ENCODE measurements at regions not wholly inside any gene's neighbourhood (a gene's known extent, or its start where the extent isn't known, plus 50 kb on each side); places are given as distances from the start of the nearest gene placed in this dataset.

GRCh38 chr18:2310886-2311285, 260.4 kb downstream of the METTL4 start:
- CTCF ChIA-PET: no interaction called here
- POLR2A ChIA-PET: no interaction called here
- peaks cover 6% of the 10 kb centered on the region for H3K27me3 Mint-ChIP-seq (ENCODE audit: low read depth)
- H3K36me3 Mint-ChIP-seq (ENCODE audit: low read depth): no peaks in the 10 kb centered on the region
- no peaks in the 10 kb centered on the region for H3K4me1 Mint-ChIP-seq (ENCODE audit: low read depth)
- DNase-seq (no peak), ATAC-seq (no peak)
- no peak overlapping the region for H3K4me3 Mint-ChIP-seq
- no peak overlapping the region for H3K27ac Mint-ChIP-seq
- H3K9me3 Mint-ChIP-seq (ENCODE audit: insufficient read depth): no peaks in the 10 kb centered on the region

- CTCF ChIA-PET: no interaction called here
- Mint-ChIP-seq H3K36me3 (ENCODE audit: low read depth) (no peaks in the 10 kb centered on the region), H3K27me3 (ENCODE audit: low read depth) (peaks cover 4% of the 10 kb centered on the region), H3K27ac (no peak overlapping the region), H3K4me3 (no peak overlapping the region), H3K9me3 (ENCODE audit: insufficient read depth) (no peaks in the 10 kb centered on the region), H3K4me1 (ENCODE audit: low read depth) (no peaks in the 10 kb centered on the region)
- no peak for ATAC-seq
- POLR2A ChIA-PET: no interaction called here
- no peak for DNase-seq
These were observed 258.9 kb downstream of the METTL4 start for GRCh38 chr18:2312440-2312839.

- POLR2A ChIA-PET: no interaction called here
- Mint-ChIP-seq H3K36me3 (ENCODE audit: low read depth) (no peaks in the 10 kb centered on the region), H3K4me1 (ENCODE audit: low read depth) (no peaks in the 10 kb centered on the region), H3K27me3 (ENCODE audit: low read depth) (peaks cover 4% of the 10 kb centered on the region), H3K27ac (no peak overlapping the region), H3K4me3 (no peak overlapping the region), H3K9me3 (ENCODE audit: insufficient read depth) (no peaks in the 10 kb centered on the region)
- CTCF ChIA-PET: interaction anchor here (0.6 kb wide), 1 partner anchor 10 kb away, joined by 3 read pairs; no protein-coding TSS in a partner anchor
- no peak for DNase-seq
- no peak for ATAC-seq
These were observed 258.0 kb downstream of the METTL4 start for GRCh38 chr18:2313332-2313731.

- H3K27me3 Mint-ChIP-seq (ENCODE audit: low read depth): peaks cover 6% of the 10 kb centered on the region
- POLR2A ChIA-PET: no interaction called here
- no peak overlapping the region for H3K27ac Mint-ChIP-seq
- no peak overlapping the region for H3K4me3 Mint-ChIP-seq
- H3K36me3 Mint-ChIP-seq (ENCODE audit: low read depth): no peaks in the 10 kb centered on the region
- H3K9me3 Mint-ChIP-seq (ENCODE audit: insufficient read depth): no peaks in the 10 kb centered on the region
- no peaks in the 10 kb centered on the region for H3K4me1 Mint-ChIP-seq (ENCODE audit: low read depth)
- ATAC-seq: no peak
- CTCF ChIA-PET: no interaction called here
- no peak for DNase-seq
These were observed 255.1 kb downstream of the METTL4 start for GRCh38 chr18:2316082-2316750.

- no peaks in the 10 kb centered on the region for H3K4me1 Mint-ChIP-seq (ENCODE audit: low read depth)
- CTCF ChIA-PET: no interaction called here
- no peak overlapping the region for H3K4me3 Mint-ChIP-seq
- H3K27ac Mint-ChIP-seq: no peak overlapping the region
- H3K27me3 Mint-ChIP-seq (ENCODE audit: low read depth): peaks cover 8% of the 10 kb centered on the region
- H3K9me3 Mint-ChIP-seq (ENCODE audit: insufficient read depth): no peaks in the 10 kb centered on the region
- ATAC-seq (no peak), DNase-seq (no peak)
- no peaks in the 10 kb centered on the region for H3K36me3 Mint-ChIP-seq (ENCODE audit: low read depth)
- POLR2A ChIA-PET: no interaction called here
These were observed 254.3 kb downstream of the METTL4 start for GRCh38 chr18:2316751-2317696.

- DNase-seq (no peak), ATAC-seq (no peak)
- Mint-ChIP-seq H3K4me3 (no peak overlapping the region), H3K4me1 (ENCODE audit: low read depth) (no peaks in the 10 kb centered on the region), H3K36me3 (ENCODE audit: low read depth) (no peaks in the 10 kb centered on the region), H3K9me3 (ENCODE audit: insufficient read depth) (no peaks in the 10 kb centered on the region), H3K27me3 (ENCODE audit: low read depth) (peaks cover 17% of the 10 kb centered on the region), H3K27ac (no peak overlapping the region)
- ChIA-PET POLR2A (no interaction called here), CTCF (interaction anchor here (1.5 kb wide), 1 partner anchor 12 kb away, joined by 3 read pairs; no protein-coding TSS in a partner anchor)
These were observed 246.8 kb downstream of the METTL4 start for GRCh38 chr18:2324459-2324858.

DNA sequence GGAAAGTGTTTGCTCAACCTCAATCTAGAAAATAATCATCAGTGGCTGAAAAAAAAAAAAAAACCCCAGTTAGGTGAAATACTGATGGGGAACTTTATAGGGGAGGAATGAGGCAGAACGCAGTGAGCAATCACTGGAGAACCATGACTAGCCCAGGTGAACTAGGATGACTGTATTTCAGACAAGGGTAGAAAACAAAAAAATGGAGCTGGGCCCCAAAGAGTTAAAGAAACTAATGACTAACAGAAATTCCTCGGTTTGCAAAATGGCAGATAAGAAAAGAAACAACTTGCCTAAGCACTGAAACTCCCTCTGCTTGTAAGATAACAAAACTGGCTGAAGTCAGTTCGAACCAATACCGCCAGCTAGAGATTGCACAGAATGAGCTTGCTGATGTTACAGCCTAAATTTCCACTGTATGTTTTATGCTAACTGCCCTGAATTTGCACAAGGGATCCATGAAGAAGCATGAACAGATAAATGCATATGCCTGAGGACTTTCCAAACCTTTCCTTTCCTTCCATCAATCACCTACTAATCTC, 245.9 kb downstream of the METTL4 start:
- DNase-seq (no peak), ATAC-seq (no peak)
- POLR2A ChIA-PET: no interaction called here
- CTCF ChIA-PET: interaction anchor here (0.6 to 1.5 kb wide), 2 partner anchors 11 to 19 kb away, joined by 3 read pairs; no protein-coding TSS in a partner anchor
- no peak overlapping the region for H3K27ac Mint-ChIP-seq
- no peaks in the 10 kb centered on the region for H3K9me3 Mint-ChIP-seq (ENCODE audit: insufficient read depth)
- H3K36me3 Mint-ChIP-seq (ENCODE audit: low read depth): no peaks in the 10 kb centered on the region
- no peak overlapping the region for H3K4me3 Mint-ChIP-seq
- peaks cover 20% of the 10 kb centered on the region for H3K27me3 Mint-ChIP-seq (ENCODE audit: low read depth)
- H3K4me1 Mint-ChIP-seq (ENCODE audit: low read depth): no peaks in the 10 kb centered on the region

GRCh38 chr18:2325933-2326332, 245.4 kb downstream of the METTL4 start:
- ChIA-PET CTCF (interaction anchor here (0.6 kb wide), 1 partner anchor 19 kb away, joined by 3 read pairs; no protein-coding TSS in a partner anchor), POLR2A (no interaction called here)
- H3K36me3 Mint-ChIP-seq (ENCODE audit: low read depth): no peaks in the 10 kb centered on the region

GRCh38 chr18:2326999-2327398, 244.3 kb downstream of the METTL4 start:
- Mint-ChIP-seq H3K4me3 (no peak overlapping the region), H3K27me3 (ENCODE audit: low read depth) (peaks cover 19% of the 10 kb centered on the region), H3K9me3 (ENCODE audit: insufficient read depth) (no peaks in the 10 kb centered on the region), H3K27ac (no peak overlapping the region), H3K4me1 (ENCODE audit: low read depth) (no peaks in the 10 kb centered on the region), H3K36me3 (ENCODE audit: low read depth) (no peaks in the 10 kb centered on the region)
- DNase-seq: no peak
- POLR2A ChIA-PET: no interaction called here
- no peak for ATAC-seq
- CTCF ChIA-PET: no interaction called here

More at GRCh38 chr18:2325933-2326332, 245.4 kb downstream of the METTL4 start:
- Mint-ChIP-seq H3K27me3 (ENCODE audit: low read depth) (peaks cover 25% of the 10 kb centered on the region), H3K4me1 (ENCODE audit: low read depth) (no peaks in the 10 kb centered on the region), H3K4me3 (no peak overlapping the region), H3K9me3 (ENCODE audit: insufficient read depth) (no peaks in the 10 kb centered on the region), H3K27ac (no peak overlapping the region)
- DNase-seq (no peak), ATAC-seq (no peak)

DNA sequence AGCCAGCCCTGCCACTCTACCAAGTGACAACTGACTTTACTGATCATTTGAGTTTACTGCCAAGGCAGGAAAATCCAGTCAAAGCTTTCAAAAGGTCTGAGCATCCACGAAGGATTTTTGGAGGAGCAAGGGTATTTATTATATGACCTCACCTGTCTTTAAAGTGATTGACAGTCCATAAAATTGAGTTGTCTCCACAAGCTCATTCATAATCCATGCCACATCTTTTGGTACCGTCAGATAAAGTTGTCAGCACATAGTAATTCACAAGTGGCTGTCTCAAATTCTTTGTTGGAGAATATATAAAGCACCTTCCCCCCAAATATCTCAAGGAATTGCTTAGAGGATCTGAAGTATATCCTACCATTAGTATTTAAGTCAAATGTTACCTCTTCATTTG, 240.5 kb downstream of the METTL4 start:
- H3K4me1 Mint-ChIP-seq (ENCODE audit: low read depth): no peaks in the 10 kb centered on the region
- H3K4me3 Mint-ChIP-seq: no peak overlapping the region
- ChIA-PET CTCF (no interaction called here), POLR2A (no interaction called here)
- ATAC-seq (no peak), DNase-seq (no peak)
- peaks cover 21% of the 10 kb centered on the region for H3K27me3 Mint-ChIP-seq (ENCODE audit: low read depth)
- no peaks in the 10 kb centered on the region for H3K9me3 Mint-ChIP-seq (ENCODE audit: insufficient read depth)
- H3K27ac Mint-ChIP-seq: no peak overlapping the region
- no peaks in the 10 kb centered on the region for H3K36me3 Mint-ChIP-seq (ENCODE audit: low read depth)

DNA sequence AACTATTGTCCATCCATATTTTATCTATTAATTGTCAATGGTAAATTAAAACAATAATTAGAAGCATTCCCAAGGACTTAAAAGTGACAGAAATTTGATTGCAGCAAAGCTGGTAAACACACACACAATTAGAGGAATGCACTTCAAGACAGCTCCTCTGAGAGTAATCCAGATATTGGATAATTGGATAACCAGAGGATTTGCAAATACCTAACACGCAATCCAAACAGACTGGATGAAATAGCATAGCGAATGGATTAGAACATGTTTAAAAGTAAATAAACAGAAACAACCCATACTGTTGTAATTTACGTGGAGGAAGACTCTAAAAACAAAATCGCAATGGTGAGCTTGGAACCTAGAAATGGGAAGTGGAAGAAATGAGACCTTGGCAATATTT, 239.8 kb downstream of the METTL4 start:
- Mint-ChIP-seq H3K27me3 (ENCODE audit: low read depth) (peaks cover 19% of the 10 kb centered on the region), H3K9me3 (ENCODE audit: insufficient read depth) (no peaks in the 10 kb centered on the region), H3K36me3 (ENCODE audit: low read depth) (no peaks in the 10 kb centered on the region), H3K27ac (no peak overlapping the region), H3K4me1 (ENCODE audit: low read depth) (no peaks in the 10 kb centered on the region), H3K4me3 (no peak overlapping the region)
- ATAC-seq (no peak), DNase-seq (no peak)
- POLR2A ChIA-PET: no interaction called here
- CTCF ChIA-PET: no interaction called here

Data from activated CD8-positive, alpha-beta T cell treated with anti-CD3 and anti-CD28 coated beads, Interleukin-2, amount 10 ng/mL, durations not matched to agents 7 days and 5 days (primary cell).